ENCODE measurements at regions not wholly inside any gene's neighbourhood (a gene's known extent, or its start where the extent isn't known, plus 50 kb on each side); places are given as distances from the start of the nearest gene placed in this dataset.

DNA sequence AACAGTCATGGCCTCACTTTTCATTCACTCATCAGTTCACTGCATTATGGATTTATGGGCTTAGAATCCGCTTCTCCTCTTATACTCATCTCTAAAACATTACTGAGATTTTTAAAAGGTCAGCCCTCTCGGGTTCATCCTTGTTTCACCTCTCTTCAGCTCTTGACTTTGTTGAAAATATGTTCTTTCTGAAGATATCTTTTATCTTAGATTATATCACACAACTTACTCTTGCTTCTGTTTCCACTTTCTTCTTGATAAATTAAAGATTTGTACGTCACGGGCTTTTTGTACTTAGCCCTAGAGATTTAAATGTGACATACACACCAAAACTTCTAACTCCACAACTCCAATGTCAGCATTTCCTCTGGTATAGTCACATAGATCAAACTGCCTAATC, 342.5 kb upstream of the TMEM229A start:
- TF ChIP-seq CTCF (IDR thresholded peaks at IDR 0.05) (no peak), POLR2A (IDR thresholded peaks at IDR 0.05; ENCODE audit: low read depth) (no peak)
